PFSK-1 (cell line): ENCODE measurements at regions not wholly inside any gene's neighbourhood (a gene's known extent, or its start where the extent isn't known, plus 50 kb on each side); places are given as distances from the start of the nearest gene placed in this dataset.

Experiments
- FOXP2 ChIP-seq: optimal IDR thresholded peaks from 2 replicates; pipeline ENCODE3; 2011; ENCODE audit warnings: borderline replicate concordance, control low read depth, inconsistent platforms; ENCODE audit not compliant: insufficient read depth; ENCODE audit errors: extremely low read length, extremely low read depth
- POLR2AphosphoS5 ChIP-seq: IDR thresholded peaks from 2 replicates; pipeline ENCODE4 v1.6.1; 2012; ENCODE audit warnings: low read depth, mild to moderate bottlenecking, control low read depth, low read length, moderate library complexity
- REST ChIP-seq, 2 experiments: IDR thresholded peaks; 2 replicates each; pipeline versions ENCODE4 v1.6.1 to v1.8.0; 2011 to 2012; ENCODE audit warnings: low read depth in 2 of 2, low read length in 2 of 2, control low read depth in 1 of 2, inconsistent platforms in 1 of 2, mild to moderate bottlenecking in 1 of 2, moderate library complexity in 1 of 2; ENCODE audit not compliant: insufficient read depth in 1 of 2
- SIN3A ChIP-seq: IDR thresholded peaks from 2 replicates; pipeline ENCODE4 v1.6.1; 2012; ENCODE audit warnings: mild to moderate bottlenecking, low read length, moderate library complexity, borderline replicate concordance; ENCODE audit not compliant: insufficient read depth

GRCh38 chr12:113758165-113758924, 207.8 kb downstream of the RBM19 start:
- no peak for TF ChIP-seq REST (IDR thresholded peaks at IDR 0.05; ENCODE audit: insufficient read depth in 1 of 2, low read depth in 2 of 2, low read length in 2 of 2)
- no peak for TF ChIP-seq POLR2AphosphoS5
- TF ChIP-seq FOXP2 = no peak
- TF ChIP-seq SIN3A = no peak
